Hepatocyte (in vitro differentiated cells): ENCODE measurements at regions not wholly inside any gene's neighbourhood (a gene's known extent, or its start where the extent isn't known, plus 50 kb on each side); places are given as distances from the start of the nearest gene placed in this dataset.

Experiments used
- DNase-seq: peaks from one replicate; pipeline ENCODE4 v3.0.0-alpha.2; 2016; ENCODE audit warnings: low spot score
- H2AFZ ChIP-seq: fragments of 200-600 bp; sonication (generic); 2 replicates; pipeline ENCODE4 v1.6.0; 2016; ENCODE audit warnings: antibody characterized with exemption, mild to moderate bottlenecking
- H3K27ac ChIP-seq: fragments of 200-600 bp; sonication (generic); 2 replicates; pipeline ENCODE4 v1.5.1; 2016; ENCODE audit warnings: mild to moderate bottlenecking
- H3K27me3 ChIP-seq: fragments of 200-600 bp; sonication (generic); 2 replicates; pipeline ENCODE4 v1.6.1; 2016
- H3K36me3 ChIP-seq: fragments of 200-600 bp; sonication (generic); replicated peaks from 2 replicates; pipeline ENCODE4 v1.5.1; 2016; ENCODE audit warnings: low read depth; ENCODE audit not compliant: insufficient read depth
- H3K4me1 ChIP-seq: fragments of 200-600 bp; sonication (generic); 2 replicates; pipeline ENCODE4 v1.5.1; 2016; ENCODE audit warnings: mild to moderate bottlenecking, moderate library complexity; ENCODE audit not compliant: insufficient read depth
- H3K4me2 ChIP-seq: fragments of 200-600 bp; sonication (generic); 2 replicates; pipeline ENCODE4 v1.6.0; 2016
- H3K4me3 ChIP-seq: fragments of 200-600 bp; sonication (generic); 2 replicates; pipeline ENCODE4 v1.5.1; 2016; ENCODE audit warnings: mild to moderate bottlenecking
- H3K79me2 ChIP-seq: fragments of 200-600 bp; sonication (generic); 2 replicates; pipeline ENCODE4 v1.6.0; 2017; ENCODE audit warnings: mild to moderate bottlenecking
- H3K9me2 ChIP-seq: fragments of 200-600 bp; sonication (generic); replicated peaks from 2 replicates; pipeline ENCODE4 v1.6.0; 2017; ENCODE audit warnings: mild to moderate bottlenecking; ENCODE audit not compliant: insufficient read depth
- H3K9me3 ChIP-seq: fragments of 200-600 bp; sonication (generic); 2 replicates; pipeline ENCODE4 v1.5.1; 2016; ENCODE audit warnings: low read depth, mild to moderate bottlenecking
- H4K20me1 ChIP-seq: fragments of 200-600 bp; sonication (generic); 2 replicates; pipeline ENCODE4 v1.6.0; 2016; ENCODE audit warnings: mild to moderate bottlenecking; ENCODE audit not compliant: insufficient read depth, poor library complexity, severe bottlenecking
- EZH2 ChIP-seq: fragments of 200-600 bp; sonication (generic); IDR thresholded peaks from 2 replicates; pipeline ENCODE4 v1.6.1; 2016; ENCODE audit warnings: antibody characterized with exemption, mild to moderate bottlenecking, borderline replicate concordance
- EZH2phosphoT487 ChIP-seq: fragments of 200-600 bp; sonication (generic); IDR thresholded peaks from one replicate; pipeline ENCODE4 v1.6.1; 2018; ENCODE audit warnings: antibody characterized with exemption, mild to moderate bottlenecking, low read depth, moderate library complexity; ENCODE audit not compliant: unreplicated experiment, severe bottlenecking
- WGBS: methylation state at CpG from one replicate; pipeline ENCODE4 v1.1.6; 2016; ENCODE audit warnings: low lambda C conversion rate; ENCODE audit errors: missing lambda C conversion rate; 5-methylcytosine and 5-hydroxymethylcytosine counted together
- TF ChIP-seq, protein P1 (sequence below): fragments of 200-600 bp; sonication (generic); IDR thresholded peaks from 2 replicates; pipeline ENCODE4 v1.5.1; 2016; ENCODE audit warnings: antibody characterized with exemption, mild to moderate bottlenecking; ENCODE audit not compliant: poor library complexity

DNA sequence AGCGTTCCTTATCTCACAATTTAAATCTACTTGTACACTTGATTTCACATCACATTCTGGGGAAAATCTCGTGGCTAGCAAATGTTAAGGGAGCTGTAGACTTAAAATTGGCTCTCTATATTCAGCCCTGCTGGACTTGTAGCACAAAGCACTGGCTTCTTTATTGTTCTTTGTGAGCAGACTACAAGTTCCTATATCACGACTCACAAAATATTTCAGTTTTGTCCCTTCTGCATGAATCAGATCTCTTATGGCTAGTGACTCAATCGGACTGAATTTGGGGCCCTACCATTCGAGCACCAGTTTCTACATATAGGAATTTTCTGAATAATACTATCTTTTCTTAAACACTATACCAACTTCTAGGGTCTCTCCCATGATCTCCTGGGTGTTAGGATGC is 390.1 kb downstream of the ADAM29 start:
- Histone ChIP-seq H3K36me3 (no peaks in the 10 kb centered on the region), H4K20me1 (no peaks in the 10 kb centered on the region), H3K27me3 (no peaks in the 10 kb centered on the region), H3K4me3 (no peak overlapping the region), H3K27ac (no peak overlapping the region), H3K9me3 (no peaks in the 10 kb centered on the region), H2AFZ (no peak overlapping the region), H3K4me2 (no peak overlapping the region), H3K4me1 (no peaks in the 10 kb centered on the region), H3K79me2 (no peaks in the 10 kb centered on the region), H3K9me2 (no peaks in the 10 kb centered on the region)
- 79% methylated on average over 5 of the region's 5 CpGs for WGBS
- DNase-seq = no peak
- no peak for TF ChIP-seq EZH2phosphoT487
- TF ChIP-seq, protein P1, sequence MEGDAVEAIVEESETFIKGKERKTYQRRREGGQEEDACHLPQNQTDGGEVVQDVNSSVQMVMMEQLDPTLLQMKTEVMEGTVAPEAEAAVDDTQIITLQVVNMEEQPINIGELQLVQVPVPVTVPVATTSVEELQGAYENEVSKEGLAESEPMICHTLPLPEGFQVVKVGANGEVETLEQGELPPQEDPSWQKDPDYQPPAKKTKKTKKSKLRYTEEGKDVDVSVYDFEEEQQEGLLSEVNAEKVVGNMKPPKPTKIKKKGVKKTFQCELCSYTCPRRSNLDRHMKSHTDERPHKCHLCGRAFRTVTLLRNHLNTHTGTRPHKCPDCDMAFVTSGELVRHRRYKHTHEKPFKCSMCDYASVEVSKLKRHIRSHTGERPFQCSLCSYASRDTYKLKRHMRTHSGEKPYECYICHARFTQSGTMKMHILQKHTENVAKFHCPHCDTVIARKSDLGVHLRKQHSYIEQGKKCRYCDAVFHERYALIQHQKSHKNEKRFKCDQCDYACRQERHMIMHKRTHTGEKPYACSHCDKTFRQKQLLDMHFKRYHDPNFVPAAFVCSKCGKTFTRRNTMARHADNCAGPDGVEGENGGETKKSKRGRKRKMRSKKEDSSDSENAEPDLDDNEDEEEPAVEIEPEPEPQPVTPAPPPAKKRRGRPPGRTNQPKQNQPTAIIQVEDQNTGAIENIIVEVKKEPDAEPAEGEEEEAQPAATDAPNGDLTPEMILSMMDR = no peak
- no peak for TF ChIP-seq EZH2

DNA sequence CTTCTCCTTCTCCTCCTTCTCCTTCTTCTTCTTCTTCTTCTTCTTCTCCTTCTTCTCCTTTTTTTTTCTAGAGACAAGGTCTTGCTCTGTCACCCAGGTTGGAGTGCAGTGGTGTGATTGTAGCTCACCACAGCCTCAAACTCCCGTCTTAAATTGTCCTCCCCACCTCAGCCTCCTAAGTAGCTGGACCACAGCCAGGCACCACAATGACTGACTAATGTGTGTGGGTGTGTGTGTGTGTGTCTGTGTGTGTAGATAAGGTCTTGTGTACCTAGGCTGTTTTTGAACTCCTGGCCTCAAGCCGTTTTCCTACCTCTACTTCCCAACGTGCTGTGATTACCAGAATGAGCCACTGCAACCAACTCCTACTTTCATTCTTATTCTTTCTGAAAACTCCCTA is 390.9 kb downstream of the ADAM29 start:
- no peak overlapping the region for H3K27ac ChIP-seq
- no peaks in the 10 kb centered on the region for H3K36me3 ChIP-seq
- 56% methylated on average over 3 of the region's 3 CpGs for WGBS
- TF ChIP-seq, protein P1 = no peak
- no peak for TF ChIP-seq EZH2phosphoT487
- TF ChIP-seq EZH2 = no peak
- H3K27me3 ChIP-seq = no peaks in the 10 kb centered on the region
- no peak overlapping the region for H3K4me2 ChIP-seq
- no peaks in the 10 kb centered on the region for H3K9me3 ChIP-seq
- no peak overlapping the region for H2AFZ ChIP-seq
- no peaks in the 10 kb centered on the region for H4K20me1 ChIP-seq
- no peaks in the 10 kb centered on the region for H3K79me2 ChIP-seq
- H3K9me2 ChIP-seq = no peaks in the 10 kb centered on the region
- H3K4me1 ChIP-seq = no peaks in the 10 kb centered on the region
- H3K4me3 ChIP-seq = no peak overlapping the region
- DNase-seq = no peak

DNA sequence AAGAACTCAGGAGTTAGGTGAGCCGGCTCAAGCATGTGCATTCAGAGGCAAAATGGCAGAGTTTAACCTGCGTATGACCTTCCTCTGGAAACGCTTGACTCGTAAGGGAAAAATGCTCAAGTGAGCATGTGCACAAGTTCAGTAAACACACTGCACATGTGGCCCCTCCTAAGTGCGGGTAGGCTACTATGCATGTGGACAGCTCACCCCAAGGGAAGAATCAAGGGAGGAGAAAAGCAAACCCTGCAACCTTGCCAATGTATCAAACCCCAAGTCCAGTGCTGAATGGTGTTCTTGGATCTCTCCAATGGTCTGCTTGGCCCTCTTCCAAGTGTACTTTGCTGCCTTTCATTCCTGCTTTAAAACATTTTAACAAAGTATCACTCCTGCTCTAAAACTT is 407.1 kb downstream of the ADAM29 start:
- H3K36me3 ChIP-seq = no peaks in the 10 kb centered on the region
- WGBS = 78% methylated on average over 5 of the region's 5 CpGs
- no peak overlapping the region for H3K4me2 ChIP-seq
- DNase-seq = no peak
- H2AFZ ChIP-seq = no peak overlapping the region
- H3K27me3 ChIP-seq = no peaks in the 10 kb centered on the region
- H4K20me1 ChIP-seq = no peaks in the 10 kb centered on the region
- H3K9me3 ChIP-seq = no peaks in the 10 kb centered on the region
- no peaks in the 10 kb centered on the region for H3K4me1 ChIP-seq
- H3K79me2 ChIP-seq = no peaks in the 10 kb centered on the region
- no peak overlapping the region for H3K27ac ChIP-seq
- peaks cover 3% of the 10 kb centered on the region for H3K9me2 ChIP-seq
- TF ChIP-seq EZH2 = no peak
- no peak for TF ChIP-seq EZH2phosphoT487
- TF ChIP-seq, protein P1 = no peak
- no peak overlapping the region for H3K4me3 ChIP-seq

DNA sequence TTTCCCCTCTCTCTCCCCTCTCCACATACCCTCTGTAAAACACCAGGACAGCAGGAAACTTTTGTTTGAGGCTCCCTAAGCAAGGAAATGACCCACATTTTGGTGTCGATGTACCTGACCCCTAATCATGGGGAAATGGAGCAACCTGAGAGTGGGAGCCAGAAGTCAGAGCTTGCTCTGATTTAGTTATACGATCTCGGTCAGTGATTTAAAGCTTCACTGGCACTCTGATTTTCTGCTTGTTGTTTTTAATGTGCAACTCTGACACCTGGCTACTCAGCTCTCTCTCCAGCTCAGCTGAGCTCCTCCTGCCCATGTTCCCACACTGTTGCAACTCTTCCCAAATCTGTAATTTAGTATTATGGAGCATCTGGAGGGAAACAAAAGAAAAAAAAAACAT is 408.6 kb downstream of the ADAM29 start:
- 81% methylated on average over 3 of the region's 3 CpGs for WGBS
- Histone ChIP-seq H3K79me2 (no peaks in the 10 kb centered on the region), H3K9me3 (no peaks in the 10 kb centered on the region), H3K9me2 (peaks cover 3% of the 10 kb centered on the region), H3K27ac (no peak overlapping the region), H3K4me1 (no peaks in the 10 kb centered on the region), H3K4me3 (no peak overlapping the region), H4K20me1 (no peaks in the 10 kb centered on the region), H3K27me3 (no peaks in the 10 kb centered on the region), H3K36me3 (no peaks in the 10 kb centered on the region), H3K4me2 (no peak overlapping the region), H2AFZ (no peak overlapping the region)
- DNase-seq = no peak
- TF ChIP-seq EZH2phosphoT487 = no peak
- no peak for TF ChIP-seq EZH2
- TF ChIP-seq, protein P1 = no peak
